ENCODE measurements at regions not wholly inside any gene's neighbourhood (a gene's known extent, or its start where the extent isn't known, plus 50 kb on each side); places are given as distances from the start of the nearest gene placed in this dataset.

GRCh38 chr12:92608151-92609091 lies 94.4 kb upstream of the PLEKHG7 start:
- Histone ChIP-seq H2AK5ac (ENCODE audit: low read length, severe bottlenecking) (no peak overlapping the region), H4K91ac (ENCODE audit: low read length) (no peak overlapping the region), H3K9me3 (ENCODE audit: control insufficient read depth, low read length) (no peaks in the 10 kb centered on the region), H2AFZ (ENCODE audit: low read depth, low read length) (no peak overlapping the region), H3K23ac (ENCODE audit: low read length in 2 of 2) (no peak overlapping the region), H3K27ac (ENCODE audit: low read length, poor library complexity, severe bottlenecking) (no peak overlapping the region), H3K14ac (ENCODE audit: low read length in 2 of 2) (no peak overlapping the region), H2BK120ac (ENCODE audit: low read depth, low read length) (no peak overlapping the region), H3K18ac (ENCODE audit: low read depth in 1 of 2, low read length in 2 of 2) (no peak overlapping the region), H3K4me1 (ENCODE audit: control insufficient read depth, insufficient read depth, low read depth, low read length) (peaks cover 2% of the 10 kb centered on the region), H4K8ac (ENCODE audit: low read length) (no peak overlapping the region), H3K4ac (ENCODE audit: low read depth in 1 of 2, low read length in 2 of 2) (peak overlapping the region in 1 of 2 experiments; percentile 7), H3K79me1 (replicated peaks; ENCODE audit: low read length, poor library complexity, severe bottlenecking) (no peaks in the 10 kb centered on the region), H3K4me2 (ENCODE audit: low read length, poor library complexity, severe bottlenecking) (no peak overlapping the region), H3K4me3 (ENCODE audit: insufficient read depth in 1 of 2, low read depth in 1 of 2, low read length in 2 of 2) (no peak overlapping the region), H3K36me3 (ENCODE audit: control insufficient read depth in 1 of 2, insufficient read depth in 2 of 2, low read depth in 1 of 2, low read length in 2 of 2) (no peaks in the 10 kb centered on the region), H2BK5ac (ENCODE audit: low read depth, low read length, poor library complexity, severe bottlenecking) (no peak overlapping the region), H3K9ac (ENCODE audit: low read length) (peak overlapping the region; percentile 46), H2BK12ac (ENCODE audit: low read length in 2 of 2) (no peak overlapping the region), H2BK15ac (ENCODE audit: low read depth, poor library complexity, severe bottlenecking) (no peak overlapping the region), H3K27me3 (ENCODE audit: control insufficient read depth in 1 of 2, insufficient read depth in 1 of 2, low read length in 2 of 2) (no peaks in the 10 kb centered on the region)
- 63% methylated on average over 7 of the region's 8 CpGs for WGBS
- DNase-seq: peak; percentile 73

GRCh38 chr12:92606956-92607355 lies 95.8 kb upstream of the PLEKHG7 start:
- WGBS: no CpG with 5 or more reads among the region's 2 CpGs
- Histone ChIP-seq H2AK5ac (ENCODE audit: low read length, severe bottlenecking) (no peak overlapping the region), H3K4me1 (ENCODE audit: control insufficient read depth, insufficient read depth, low read depth, low read length) (peaks cover 2% of the 10 kb centered on the region), H3K23ac (ENCODE audit: low read length in 2 of 2) (no peak overlapping the region), H2BK120ac (ENCODE audit: low read depth, low read length) (no peak overlapping the region), H3K4me2 (ENCODE audit: low read length, poor library complexity, severe bottlenecking) (no peak overlapping the region), H2BK15ac (ENCODE audit: low read depth, poor library complexity, severe bottlenecking) (no peak overlapping the region), H3K9ac (ENCODE audit: low read length) (no peak overlapping the region), H3K79me1 (replicated peaks; ENCODE audit: low read length, poor library complexity, severe bottlenecking) (no peaks in the 10 kb centered on the region), H3K14ac (ENCODE audit: low read length in 2 of 2) (no peak overlapping the region), H2AFZ (ENCODE audit: low read depth, low read length) (no peak overlapping the region), H3K27me3 (ENCODE audit: control insufficient read depth in 1 of 2, insufficient read depth in 1 of 2, low read length in 2 of 2) (no peaks in the 10 kb centered on the region), H3K27ac (ENCODE audit: low read length, poor library complexity, severe bottlenecking) (no peak overlapping the region), H3K4ac (ENCODE audit: low read depth in 1 of 2, low read length in 2 of 2) (no peak overlapping the region), H3K36me3 (ENCODE audit: control insufficient read depth in 1 of 2, insufficient read depth in 2 of 2, low read depth in 1 of 2, low read length in 2 of 2) (no peaks in the 10 kb centered on the region), H3K4me3 (ENCODE audit: insufficient read depth in 1 of 2, low read depth in 1 of 2, low read length in 2 of 2) (no peak overlapping the region), H3K18ac (ENCODE audit: low read depth in 1 of 2, low read length in 2 of 2) (no peak overlapping the region), H4K8ac (ENCODE audit: low read length) (no peak overlapping the region), H2BK5ac (ENCODE audit: low read depth, low read length, poor library complexity, severe bottlenecking) (no peak overlapping the region), H2BK12ac (ENCODE audit: low read length in 2 of 2) (no peak overlapping the region), H4K91ac (ENCODE audit: low read length) (no peak overlapping the region), H3K9me3 (ENCODE audit: control insufficient read depth, low read length) (no peaks in the 10 kb centered on the region)
- no peak for DNase-seq

- H2BK5ac ChIP-seq (ENCODE audit: low read depth, low read length, poor library complexity, severe bottlenecking): no peak overlapping the region
- H2AK5ac ChIP-seq (ENCODE audit: low read length, severe bottlenecking): no peak overlapping the region
- H3K27ac ChIP-seq (ENCODE audit: low read length, poor library complexity, severe bottlenecking): no peak overlapping the region
- peaks cover 2% of the 10 kb centered on the region for H3K4me1 ChIP-seq (ENCODE audit: control insufficient read depth, insufficient read depth, low read depth, low read length)
- no peaks in the 10 kb centered on the region for H3K9me3 ChIP-seq (ENCODE audit: control insufficient read depth, low read length)
- no peaks in the 10 kb centered on the region for H3K36me3 ChIP-seq (ENCODE audit: control insufficient read depth in 1 of 2, insufficient read depth in 2 of 2, low read depth in 1 of 2, low read length in 2 of 2)
- no peaks in the 10 kb centered on the region for H3K79me1 ChIP-seq (replicated peaks; ENCODE audit: low read length, poor library complexity, severe bottlenecking)
- H3K4me3 ChIP-seq (ENCODE audit: insufficient read depth in 1 of 2, low read depth in 1 of 2, low read length in 2 of 2): no peak overlapping the region
- no peak overlapping the region for H4K91ac ChIP-seq (ENCODE audit: low read length)
- H3K4ac ChIP-seq (ENCODE audit: low read depth in 1 of 2, low read length in 2 of 2): no peak overlapping the region
- H3K14ac ChIP-seq (ENCODE audit: low read length in 2 of 2): no peak overlapping the region
- no peak overlapping the region for H3K4me2 ChIP-seq (ENCODE audit: low read length, poor library complexity, severe bottlenecking)
- H3K27me3 ChIP-seq (ENCODE audit: control insufficient read depth in 1 of 2, insufficient read depth in 1 of 2, low read length in 2 of 2): no peaks in the 10 kb centered on the region
- no peak overlapping the region for H3K18ac ChIP-seq (ENCODE audit: low read depth in 1 of 2, low read length in 2 of 2)
- no peak overlapping the region for H3K9ac ChIP-seq (ENCODE audit: low read length)
- no peak overlapping the region for H2AFZ ChIP-seq (ENCODE audit: low read depth, low read length)
- no peak overlapping the region for H2BK120ac ChIP-seq (ENCODE audit: low read depth, low read length)
- H2BK15ac ChIP-seq (ENCODE audit: low read depth, poor library complexity, severe bottlenecking): no peak overlapping the region
- H3K23ac ChIP-seq (ENCODE audit: low read length in 2 of 2): no peak overlapping the region
- 99% methylated on average over 3 of the region's 3 CpGs for WGBS
- H2BK12ac ChIP-seq (ENCODE audit: low read length in 2 of 2): no peak overlapping the region
- no peak for DNase-seq
- no peak overlapping the region for H4K8ac ChIP-seq (ENCODE audit: low read length)
Measured at GRCh38 chr12:92605621-92606170, 97.1 kb upstream of the PLEKHG7 start.

GRCh38 chr12:92604786-92605185 lies 98.0 kb upstream of the PLEKHG7 start:
- Histone ChIP-seq H3K18ac (ENCODE audit: low read depth in 1 of 2, low read length in 2 of 2) (no peak overlapping the region), H3K4me2 (ENCODE audit: low read length, poor library complexity, severe bottlenecking) (no peak overlapping the region), H3K79me1 (replicated peaks; ENCODE audit: low read length, poor library complexity, severe bottlenecking) (no peaks in the 10 kb centered on the region), H2BK15ac (ENCODE audit: low read depth, poor library complexity, severe bottlenecking) (no peak overlapping the region), H3K4me1 (ENCODE audit: control insufficient read depth, insufficient read depth, low read depth, low read length) (peaks cover 2% of the 10 kb centered on the region), H4K8ac (ENCODE audit: low read length) (no peak overlapping the region), H3K9ac (ENCODE audit: low read length) (no peak overlapping the region), H4K91ac (ENCODE audit: low read length) (no peak overlapping the region), H3K27me3 (ENCODE audit: control insufficient read depth in 1 of 2, insufficient read depth in 1 of 2, low read length in 2 of 2) (no peaks in the 10 kb centered on the region), H2AFZ (ENCODE audit: low read depth, low read length) (no peak overlapping the region), H2BK12ac (ENCODE audit: low read length in 2 of 2) (no peak overlapping the region), H3K4ac (ENCODE audit: low read depth in 1 of 2, low read length in 2 of 2) (no peak overlapping the region), H2AK5ac (ENCODE audit: low read length, severe bottlenecking) (no peak overlapping the region), H3K4me3 (ENCODE audit: insufficient read depth in 1 of 2, low read depth in 1 of 2, low read length in 2 of 2) (no peak overlapping the region), H2BK120ac (ENCODE audit: low read depth, low read length) (no peak overlapping the region), H3K9me3 (ENCODE audit: control insufficient read depth, low read length) (no peaks in the 10 kb centered on the region), H2BK5ac (ENCODE audit: low read depth, low read length, poor library complexity, severe bottlenecking) (no peak overlapping the region), H3K36me3 (ENCODE audit: control insufficient read depth in 1 of 2, insufficient read depth in 2 of 2, low read depth in 1 of 2, low read length in 2 of 2) (no peaks in the 10 kb centered on the region), H3K14ac (ENCODE audit: low read length in 2 of 2) (no peak overlapping the region), H3K23ac (ENCODE audit: low read length in 2 of 2) (no peak overlapping the region), H3K27ac (ENCODE audit: low read length, poor library complexity, severe bottlenecking) (no peak overlapping the region)
- DNase-seq: no peak

All from mesenchymal stem cell (in vitro differentiated cells and primary cell).